Activated CD8-positive, alpha-beta memory T cell treated with anti-CD3 and anti-CD28 coated beads, Interleukin-2, amount 10 ng/mL, durations not matched to agents 7 days and 5 days (primary cell): ENCODE measurements at regions not wholly inside any gene's neighbourhood (a gene's known extent, or its start where the extent isn't known, plus 50 kb on each side); places are given as distances from the start of the nearest gene placed in this dataset.

Source experiments
- ATAC-seq: fragments of 150-1000 bp; cut with Tn5 transposase; one replicate; pipeline ENCODE4 v1.10.0; 2021; ENCODE audit warnings: moderate library complexity
- CTCF ChIA-PET: fragments of 350-600 bp; sonication (Branson Sonifier 250); formaldehyde crosslinking; loops from one replicate; lab custom pipeline; 2021; ENCODE audit warnings: antibody characterized with exemption; lab: Charles Lee
- DNase-seq: peaks from one replicate; pipeline ENCODE4 v3.0.0-alpha.2; 2020
- H3K27ac Mint-ChIP-seq: one replicate; pipeline ENCODE4 v1.8.0; 2021; ENCODE audit warnings: mild to moderate bottlenecking, mixed read lengths
- H3K27me3 Mint-ChIP-seq: one replicate; pipeline ENCODE4 v1.8.0; 2021; ENCODE audit warnings: mixed read lengths
- H3K36me3 Mint-ChIP-seq: one replicate; pipeline ENCODE4 v1.8.0; 2021; ENCODE audit warnings: mild to moderate bottlenecking, mixed read lengths
- H3K4me1 Mint-ChIP-seq: one replicate; pipeline ENCODE4 v1.8.0; 2021; ENCODE audit warnings: mixed read lengths
- H3K4me3 Mint-ChIP-seq: one replicate; pipeline ENCODE4 v1.8.0; 2021; ENCODE audit warnings: mild to moderate bottlenecking, moderate library complexity, mixed read lengths
- H3K9me3 Mint-ChIP-seq: one replicate; pipeline ENCODE4 v1.8.0; 2022; ENCODE audit warnings: low read depth, mixed read lengths

DNA sequence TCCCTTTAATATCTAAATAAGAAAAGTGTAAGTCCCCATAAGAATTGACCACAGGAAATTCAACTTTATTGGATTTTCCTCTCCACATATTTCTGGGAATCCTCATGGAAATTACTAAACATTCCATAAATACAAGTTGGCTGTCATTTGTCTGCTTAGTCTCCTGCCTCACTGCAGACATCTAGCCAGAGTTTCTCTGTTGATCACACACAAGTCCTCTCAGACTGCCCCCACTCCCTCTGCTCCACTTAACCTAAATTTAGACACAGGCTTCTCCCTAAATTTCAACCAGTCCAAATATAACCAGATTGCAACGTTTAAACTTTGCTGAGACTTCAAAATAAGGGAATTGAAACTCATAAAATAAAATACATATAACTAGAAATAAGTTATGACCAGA lies 982.1 kb downstream of the DTWD2 start:
- DNase-seq = no peak
- no peak for ATAC-seq
- H3K36me3 Mint-ChIP-seq = no peaks in the 10 kb centered on the region
- no peaks in the 10 kb centered on the region for H3K4me1 Mint-ChIP-seq
- no peak overlapping the region for H3K4me3 Mint-ChIP-seq
- H3K27me3 Mint-ChIP-seq = no peaks in the 10 kb centered on the region
- CTCF ChIA-PET = no interaction called here
- peaks cover 2% of the 10 kb centered on the region for H3K9me3 Mint-ChIP-seq
- H3K27ac Mint-ChIP-seq = no peak overlapping the region

DNA sequence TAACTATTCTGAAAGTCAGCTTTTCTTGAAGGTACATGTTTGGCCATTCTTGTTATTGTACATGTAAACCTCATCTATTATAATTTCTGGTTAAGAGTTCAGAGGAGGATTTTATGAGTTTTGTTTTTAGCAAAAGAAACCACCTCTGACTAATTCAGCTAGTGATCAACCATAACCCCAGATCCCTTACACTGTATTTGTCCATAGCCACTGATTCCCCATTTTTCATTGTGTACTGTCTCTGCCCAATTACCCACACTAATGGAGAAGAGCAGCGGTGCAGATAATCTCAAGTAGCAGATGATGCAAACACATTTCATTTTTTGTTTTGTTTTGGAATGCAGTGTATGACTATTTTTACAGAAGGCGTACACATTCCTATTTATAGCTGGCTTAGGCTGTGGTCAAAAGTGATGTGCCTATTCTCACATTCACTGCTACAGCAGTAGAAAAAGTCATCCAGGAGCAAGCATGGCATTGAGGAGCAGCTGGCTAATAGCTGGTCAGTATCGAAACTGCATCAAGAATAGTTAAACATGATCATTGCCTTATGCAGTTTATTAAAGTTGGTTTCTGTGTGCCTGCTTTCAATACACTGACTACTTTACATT lies 988.3 kb downstream of the DTWD2 start:
- Mint-ChIP-seq H3K27ac (no peak overlapping the region), H3K27me3 (no peaks in the 10 kb centered on the region), H3K4me3 (no peak overlapping the region), H3K9me3 (no peaks in the 10 kb centered on the region), H3K36me3 (no peaks in the 10 kb centered on the region), H3K4me1 (no peaks in the 10 kb centered on the region)
- no peak for DNase-seq
- ATAC-seq = no peak
- CTCF ChIA-PET = no interaction called here

DNA sequence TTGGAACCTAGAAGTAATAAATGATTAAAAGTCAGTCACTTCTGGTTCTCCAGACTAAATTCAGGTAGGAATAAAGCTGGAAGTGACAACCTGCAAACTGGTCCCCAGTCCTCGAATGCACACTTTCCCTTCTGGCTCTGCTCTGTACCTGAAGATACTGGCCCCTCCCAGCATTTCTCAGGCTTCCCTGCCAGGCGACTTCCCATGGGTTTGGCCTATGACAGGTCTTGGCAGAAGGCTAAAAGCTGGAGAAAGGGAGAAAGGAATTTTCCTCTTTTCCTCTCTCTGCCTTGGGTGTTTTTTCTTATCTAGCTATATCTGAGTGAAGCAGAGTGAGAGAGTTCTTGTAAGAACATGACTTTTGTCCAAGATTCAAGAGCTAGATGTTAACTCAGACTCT lies 1005.7 kb downstream of the DTWD2 start:
- H3K9me3 Mint-ChIP-seq = peaks cover 2% of the 10 kb centered on the region
- H3K4me1 Mint-ChIP-seq = no peaks in the 10 kb centered on the region
- CTCF ChIA-PET = no interaction called here
- no peaks in the 10 kb centered on the region for H3K36me3 Mint-ChIP-seq
- H3K27ac Mint-ChIP-seq = no peak overlapping the region
- H3K4me3 Mint-ChIP-seq = no peak overlapping the region
- ATAC-seq (no peak), DNase-seq (no peak)
- H3K27me3 Mint-ChIP-seq = no peaks in the 10 kb centered on the region

DNA sequence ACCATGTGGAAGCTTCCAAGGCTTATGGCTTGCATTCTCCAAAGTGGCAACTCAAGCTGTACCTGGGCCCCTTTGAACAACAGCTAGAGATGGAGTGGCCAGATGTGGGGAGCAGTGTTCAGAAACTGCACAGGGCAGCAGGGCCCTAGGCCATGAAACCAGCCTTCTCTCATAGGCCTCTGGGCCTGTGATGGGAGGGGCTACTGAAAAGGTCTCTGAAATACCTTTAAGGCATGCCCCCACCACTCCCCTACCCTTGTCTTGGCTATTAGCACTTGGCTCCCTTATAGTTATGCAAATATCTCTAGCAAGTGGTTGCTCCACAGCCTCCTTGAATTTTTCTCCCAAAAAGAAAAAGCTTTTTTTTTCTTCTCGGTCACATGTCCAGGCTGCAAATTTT lies 1014.6 kb downstream of the DTWD2 start:
- H3K36me3 Mint-ChIP-seq = no peaks in the 10 kb centered on the region
- CTCF ChIA-PET = no interaction called here
- ATAC-seq (no peak), DNase-seq (no peak)
- no peak overlapping the region for H3K4me3 Mint-ChIP-seq
- no peaks in the 10 kb centered on the region for H3K27me3 Mint-ChIP-seq
- H3K27ac Mint-ChIP-seq = no peak overlapping the region
- no peaks in the 10 kb centered on the region for H3K9me3 Mint-ChIP-seq
- no peaks in the 10 kb centered on the region for H3K4me1 Mint-ChIP-seq

DNA sequence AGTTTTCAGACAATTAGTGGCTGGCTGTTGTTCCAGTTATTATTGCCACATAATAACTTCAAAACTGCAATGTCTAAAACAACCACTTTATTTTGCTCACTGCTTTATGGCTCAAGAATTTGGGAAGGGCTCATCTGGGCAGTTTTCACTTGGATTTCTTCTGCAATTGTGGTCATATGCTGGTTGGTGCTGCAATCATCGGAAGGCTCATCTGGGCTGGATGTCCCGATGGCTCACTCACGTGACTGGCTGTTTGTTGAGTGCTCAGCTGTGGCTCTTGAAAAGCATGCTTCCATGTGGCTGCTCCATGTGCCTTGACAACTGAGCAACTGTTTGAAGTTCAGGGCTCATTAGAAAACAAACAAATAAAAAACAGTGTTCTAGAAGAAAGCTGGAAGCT lies 1032.5 kb downstream of the DTWD2 start:
- H3K9me3 Mint-ChIP-seq = peaks cover 4% of the 10 kb centered on the region
- ATAC-seq (no peak), DNase-seq (no peak)
- no peaks in the 10 kb centered on the region for H3K4me1 Mint-ChIP-seq
- no peaks in the 10 kb centered on the region for H3K36me3 Mint-ChIP-seq
- no peak overlapping the region for H3K27ac Mint-ChIP-seq
- H3K27me3 Mint-ChIP-seq = no peaks in the 10 kb centered on the region
- no peak overlapping the region for H3K4me3 Mint-ChIP-seq
- CTCF ChIA-PET = no interaction called here

DNA sequence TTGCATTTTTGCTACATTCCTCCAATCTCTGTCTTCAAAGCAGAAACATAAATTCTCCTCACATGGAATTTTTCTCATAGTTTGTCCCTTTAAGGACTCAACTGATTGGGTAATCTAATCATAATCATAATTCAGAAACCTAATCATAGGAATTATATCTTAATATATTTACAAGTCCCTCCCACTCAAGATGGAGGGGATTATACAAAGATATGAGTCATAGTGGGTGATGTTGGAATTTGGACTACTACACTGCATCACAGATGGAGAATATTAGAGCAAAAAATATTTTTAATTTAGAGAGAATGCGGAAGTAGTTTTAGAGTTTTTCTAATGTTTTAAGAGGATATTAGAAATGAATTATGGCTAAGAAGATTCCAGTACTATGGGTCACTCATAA lies 1034.0 kb downstream of the DTWD2 start:
- CTCF ChIA-PET = no interaction called here
- Mint-ChIP-seq H3K27me3 (no peaks in the 10 kb centered on the region), H3K4me3 (no peak overlapping the region), H3K4me1 (no peaks in the 10 kb centered on the region), H3K9me3 (peaks cover 4% of the 10 kb centered on the region), H3K27ac (no peak overlapping the region), H3K36me3 (no peaks in the 10 kb centered on the region)
- no peak for ATAC-seq
- DNase-seq = no peak

DNA sequence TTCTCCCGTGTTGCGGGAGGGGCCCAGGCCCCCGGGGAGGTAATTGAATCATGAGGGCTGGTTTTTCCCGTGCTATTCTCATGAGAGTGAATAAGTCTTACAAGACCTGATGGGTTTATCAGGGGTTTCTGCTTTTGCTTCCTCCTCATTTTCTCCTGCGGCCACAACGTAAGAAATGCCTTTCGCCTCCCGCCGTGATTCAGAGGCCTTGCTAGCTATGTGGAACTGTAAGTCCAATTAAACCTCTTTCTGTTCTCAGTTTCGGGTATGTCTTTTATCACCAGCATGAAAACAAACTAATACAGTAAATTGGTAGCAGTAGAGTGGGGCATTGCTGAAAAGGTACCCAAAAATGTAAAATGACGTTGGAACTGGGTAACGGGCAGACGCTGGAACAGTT lies 1035.1 kb downstream of the DTWD2 start:
- no peaks in the 10 kb centered on the region for H3K4me1 Mint-ChIP-seq
- H3K27ac Mint-ChIP-seq = no peak overlapping the region
- H3K27me3 Mint-ChIP-seq = no peaks in the 10 kb centered on the region
- DNase-seq = no peak
- no peaks in the 10 kb centered on the region for H3K36me3 Mint-ChIP-seq
- H3K9me3 Mint-ChIP-seq = peaks cover 4% of the 10 kb centered on the region
- no peak overlapping the region for H3K4me3 Mint-ChIP-seq
- CTCF ChIA-PET = no interaction called here
- ATAC-seq = no peak

DNA sequence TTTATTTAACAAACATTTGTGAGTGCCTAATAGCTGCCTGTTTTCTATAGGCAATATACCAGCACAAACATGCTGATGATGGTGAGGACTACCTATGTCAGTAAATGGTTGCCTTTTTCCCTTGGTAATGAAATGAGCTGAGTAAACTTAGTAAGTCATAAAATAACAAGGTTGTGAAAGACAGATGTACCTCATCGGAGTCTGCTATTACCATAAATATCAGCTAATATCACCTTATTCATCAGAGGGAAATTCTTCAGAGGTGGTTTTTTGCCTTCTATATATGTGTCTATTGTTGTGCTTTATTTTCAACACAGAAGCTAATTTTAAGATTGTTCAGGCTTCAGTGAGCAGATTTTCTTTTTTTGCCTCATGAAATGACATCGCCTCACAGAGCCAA lies 1040.5 kb downstream of the DTWD2 start:
- Mint-ChIP-seq H3K4me1 (no peaks in the 10 kb centered on the region), H3K27me3 (no peaks in the 10 kb centered on the region), H3K36me3 (no peaks in the 10 kb centered on the region), H3K9me3 (peaks cover 7% of the 10 kb centered on the region), H3K4me3 (no peak overlapping the region), H3K27ac (no peak overlapping the region)
- ATAC-seq (no peak), DNase-seq (no peak)
- CTCF ChIA-PET = no interaction called here

DNA sequence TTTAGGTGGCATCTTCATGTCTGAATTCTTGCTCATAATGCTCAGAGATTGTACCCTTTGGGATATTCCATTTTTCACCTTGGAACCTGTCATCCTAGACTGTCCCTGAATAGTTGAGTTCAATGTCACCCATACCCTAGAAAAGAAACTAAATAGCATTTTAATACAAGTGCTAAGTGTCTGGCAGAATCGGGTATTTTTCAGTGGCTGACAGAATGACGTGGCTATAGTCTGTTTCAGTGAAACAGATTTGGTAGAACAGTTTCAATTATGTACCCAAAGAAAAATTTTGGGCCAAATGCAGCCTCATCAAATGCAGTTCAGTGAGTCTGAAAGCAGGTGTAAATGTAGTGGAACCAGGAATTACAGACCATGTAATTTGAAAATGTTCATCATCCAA lies 1041.2 kb downstream of the DTWD2 start:
- Mint-ChIP-seq H3K9me3 (peaks cover 7% of the 10 kb centered on the region), H3K4me1 (no peaks in the 10 kb centered on the region), H3K4me3 (no peak overlapping the region), H3K27ac (no peak overlapping the region), H3K27me3 (no peaks in the 10 kb centered on the region), H3K36me3 (no peaks in the 10 kb centered on the region)
- ATAC-seq = no peak
- DNase-seq = no peak
- CTCF ChIA-PET = no interaction called here

DNA sequence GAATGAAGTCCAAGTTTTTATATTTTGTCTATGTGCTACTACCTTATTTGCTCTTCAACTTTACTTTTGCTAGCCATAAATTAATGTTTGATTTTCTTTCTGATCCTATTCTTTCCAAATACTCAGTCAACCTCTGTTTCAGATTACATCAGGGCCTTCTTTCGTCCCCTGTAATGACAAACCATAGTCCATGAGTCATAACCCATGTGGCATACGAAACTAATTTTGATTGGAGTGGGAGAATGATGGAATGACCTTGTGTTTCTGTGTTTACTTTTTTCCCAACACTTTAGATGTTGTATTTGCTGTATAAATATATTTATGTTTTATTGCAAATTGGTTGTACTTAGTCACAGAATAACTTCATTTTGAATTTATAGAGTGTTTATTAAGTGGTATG lies 1043.1 kb downstream of the DTWD2 start:
- Mint-ChIP-seq H3K36me3 (no peaks in the 10 kb centered on the region), H3K27ac (no peak overlapping the region), H3K27me3 (no peaks in the 10 kb centered on the region), H3K9me3 (peaks cover 13% of the 10 kb centered on the region), H3K4me1 (no peaks in the 10 kb centered on the region), H3K4me3 (no peak overlapping the region)
- ATAC-seq (no peak), DNase-seq (no peak)
- CTCF ChIA-PET = no interaction called here

DNA sequence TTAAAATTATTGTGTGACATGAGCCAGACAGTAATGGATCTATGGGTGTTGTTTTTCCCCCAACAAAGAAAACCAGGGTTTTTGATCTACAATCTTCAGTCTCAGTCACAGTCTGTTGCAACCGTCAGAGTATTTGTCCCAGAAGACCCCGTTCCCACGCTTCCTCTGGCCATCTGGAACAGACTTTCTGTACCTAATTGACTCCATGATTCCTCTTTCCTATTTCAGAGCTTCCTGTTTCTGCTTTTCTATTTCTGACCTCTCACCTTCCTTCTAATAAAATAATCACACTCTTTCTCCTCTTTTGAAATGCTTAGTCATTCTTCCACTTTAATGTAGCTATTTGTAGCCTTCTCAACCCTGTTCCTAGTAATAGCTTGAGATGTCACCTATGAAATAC lies 1044.8 kb downstream of the DTWD2 start:
- Mint-ChIP-seq H3K4me3 (no peak overlapping the region), H3K36me3 (no peaks in the 10 kb centered on the region), H3K9me3 (peaks cover 15% of the 10 kb centered on the region), H3K27me3 (no peaks in the 10 kb centered on the region), H3K4me1 (no peaks in the 10 kb centered on the region), H3K27ac (no peak overlapping the region)
- ATAC-seq = no peak
- DNase-seq = no peak
- CTCF ChIA-PET = no interaction called here

DNA sequence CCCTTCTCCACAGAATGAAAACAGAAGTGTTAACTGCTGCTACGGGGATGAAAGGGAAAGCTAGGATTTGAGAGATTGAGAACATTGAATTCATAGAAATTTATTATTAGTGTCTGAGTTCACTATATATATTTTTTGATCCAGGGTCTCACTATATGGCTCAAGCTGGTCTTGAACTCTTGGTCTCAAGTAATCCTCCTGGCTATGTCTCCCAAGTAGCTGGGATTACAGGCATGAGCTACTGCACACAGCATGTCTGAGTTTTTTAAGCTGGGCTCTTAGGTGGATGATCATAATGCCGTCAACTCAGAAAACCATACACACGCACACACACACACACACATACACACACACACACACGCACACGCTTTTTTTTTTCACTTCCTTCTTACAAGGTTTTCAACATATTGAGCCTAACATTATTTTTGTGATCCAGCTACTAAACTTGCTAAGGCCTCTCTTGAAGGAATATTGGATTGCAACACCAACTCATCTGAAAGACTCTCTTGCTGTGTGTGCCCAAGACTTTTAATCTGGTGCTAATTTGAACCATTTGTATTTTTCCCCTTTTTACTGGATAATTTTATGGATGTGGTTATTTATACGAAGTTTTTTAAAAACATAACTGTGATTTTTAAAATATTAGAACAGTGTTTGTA lies 1045.4 kb downstream of the DTWD2 start:
- Mint-ChIP-seq H3K27ac (no peak overlapping the region), H3K36me3 (no peaks in the 10 kb centered on the region), H3K9me3 (peaks cover 15% of the 10 kb centered on the region), H3K4me3 (no peak overlapping the region), H3K4me1 (no peaks in the 10 kb centered on the region), H3K27me3 (no peaks in the 10 kb centered on the region)
- CTCF ChIA-PET = no interaction called here
- no peak for ATAC-seq
- no peak for DNase-seq

DNA sequence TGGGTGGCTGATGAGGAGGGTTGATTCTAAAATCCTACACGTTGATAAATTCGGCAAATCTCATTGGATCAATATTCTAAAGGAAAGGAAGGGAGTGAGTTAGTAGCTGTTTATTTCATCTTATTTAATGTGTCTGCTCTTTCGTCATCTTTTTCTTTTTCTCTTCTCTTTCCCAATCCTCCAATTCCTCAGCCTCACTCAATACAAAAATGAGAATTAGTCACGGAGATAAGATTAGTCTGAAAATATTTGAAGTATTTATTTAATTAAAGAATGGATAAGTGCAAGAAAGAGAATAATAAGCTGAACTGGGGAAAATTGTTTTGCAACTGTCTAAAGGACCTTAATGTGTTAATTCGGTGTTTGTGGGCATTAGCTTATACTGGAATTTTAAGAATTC lies 1095.1 kb downstream of the DTWD2 start:
- H3K27ac Mint-ChIP-seq = no peak overlapping the region
- peaks cover 2% of the 10 kb centered on the region for H3K9me3 Mint-ChIP-seq
- CTCF ChIA-PET = no interaction called here
- H3K4me3 Mint-ChIP-seq = no peak overlapping the region
- H3K4me1 Mint-ChIP-seq = peaks cover 2% of the 10 kb centered on the region
- ATAC-seq (no peak), DNase-seq (no peak)
- H3K27me3 Mint-ChIP-seq = no peaks in the 10 kb centered on the region
- H3K36me3 Mint-ChIP-seq = no peaks in the 10 kb centered on the region

DNA sequence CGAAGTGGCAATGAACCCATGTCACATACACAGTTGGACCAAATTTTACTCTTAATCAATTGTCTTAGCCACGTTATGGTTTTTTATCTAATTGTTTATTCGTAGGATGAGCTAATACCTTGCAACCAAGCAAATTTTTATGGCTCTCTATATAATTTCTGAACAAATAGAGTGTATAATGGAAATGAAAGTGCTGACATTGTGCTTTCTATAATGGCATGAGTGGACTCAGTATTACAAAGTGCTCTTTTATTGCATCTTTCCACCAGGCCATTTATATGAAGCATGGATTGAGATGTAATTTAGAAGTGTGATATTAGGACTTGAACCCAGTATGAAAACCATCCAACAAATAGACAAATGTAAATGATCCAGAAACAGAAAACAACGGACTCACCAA lies 1096.0 kb downstream of the DTWD2 start:
- H3K27me3 Mint-ChIP-seq = no peaks in the 10 kb centered on the region
- ATAC-seq (no peak), DNase-seq (no peak)
- H3K4me3 Mint-ChIP-seq = no peak overlapping the region
- no peaks in the 10 kb centered on the region for H3K36me3 Mint-ChIP-seq
- peaks cover 2% of the 10 kb centered on the region for H3K9me3 Mint-ChIP-seq
- peaks cover 2% of the 10 kb centered on the region for H3K4me1 Mint-ChIP-seq
- no peak overlapping the region for H3K27ac Mint-ChIP-seq
- CTCF ChIA-PET = no interaction called here

DNA sequence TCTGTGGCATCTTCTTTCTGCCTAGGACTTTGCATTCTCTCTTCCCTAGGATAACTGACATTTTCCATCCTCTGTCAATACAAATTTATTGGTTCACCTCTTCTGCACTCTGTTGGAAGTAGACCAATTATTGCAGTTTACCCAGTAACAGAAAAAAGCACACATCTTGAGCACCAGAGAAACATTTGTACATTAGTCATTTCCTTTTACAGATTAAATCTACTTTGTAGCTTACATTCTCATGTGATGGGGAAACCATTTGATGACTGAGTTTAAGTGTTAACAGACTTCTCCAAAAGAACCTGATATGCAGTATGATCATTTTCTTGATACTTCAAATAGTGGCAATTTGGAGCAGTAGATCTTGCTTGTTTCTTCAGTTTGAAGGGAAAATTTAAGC lies 1098.8 kb downstream of the DTWD2 start:
- no peak for ATAC-seq
- peaks cover 2% of the 10 kb centered on the region for H3K4me1 Mint-ChIP-seq
- no peaks in the 10 kb centered on the region for H3K36me3 Mint-ChIP-seq
- no peak for DNase-seq
- CTCF ChIA-PET = no interaction called here
- H3K27ac Mint-ChIP-seq = no peak overlapping the region
- peaks cover 8% of the 10 kb centered on the region for H3K9me3 Mint-ChIP-seq
- H3K27me3 Mint-ChIP-seq = no peaks in the 10 kb centered on the region
- H3K4me3 Mint-ChIP-seq = no peak overlapping the region
